AG09319 (cell line): ENCODE measurements at regions not wholly inside any gene's neighbourhood (a gene's known extent, or its start where the extent isn't known, plus 50 kb on each side); places are given as distances from the start of the nearest gene placed in this dataset.

Experiments used
- DNase-seq: peaks from one replicate; pipeline ENCODE4 v3.0.0-alpha.2; 2010; ENCODE audit warnings: low read depth; ENCODE audit errors: extremely low read depth
- CTCF ChIP-seq: IDR thresholded peaks from 2 replicates; pipeline ENCODE4 v1.5.1; 2011; ENCODE audit warnings: low read depth, mild to moderate bottlenecking, inconsistent platforms, low read length, moderate library complexity

- no peak for TF ChIP-seq CTCF
- DNase-seq, result no peak
Measured at GRCh38 chr18:42211201-42211600, 256.2 kb downstream of the PIK3C3 start.

- DNase-seq, result no peak
Measured at GRCh38 chr18:42222557-42222956, 267.5 kb downstream of the PIK3C3 start.

GRCh38 chr18:42228581-42228980 is 273.5 kb downstream of the PIK3C3 start:
- no peak for TF ChIP-seq CTCF
- DNase-seq, result no peak

More at GRCh38 chr18:42222557-42222956, 267.5 kb downstream of the PIK3C3 start:
- TF ChIP-seq CTCF, result no peak

- TF ChIP-seq CTCF, result no peak
Measured at GRCh38 chr18:42229211-42230210, 274.5 kb downstream of the PIK3C3 start.

GRCh38 chr18:42230636-42231035 is 275.6 kb downstream of the PIK3C3 start:
- no peak for TF ChIP-seq CTCF
- no peak for DNase-seq

More at GRCh38 chr18:42229211-42230210, 274.5 kb downstream of the PIK3C3 start:
- DNase-seq, result no peak

DNA sequence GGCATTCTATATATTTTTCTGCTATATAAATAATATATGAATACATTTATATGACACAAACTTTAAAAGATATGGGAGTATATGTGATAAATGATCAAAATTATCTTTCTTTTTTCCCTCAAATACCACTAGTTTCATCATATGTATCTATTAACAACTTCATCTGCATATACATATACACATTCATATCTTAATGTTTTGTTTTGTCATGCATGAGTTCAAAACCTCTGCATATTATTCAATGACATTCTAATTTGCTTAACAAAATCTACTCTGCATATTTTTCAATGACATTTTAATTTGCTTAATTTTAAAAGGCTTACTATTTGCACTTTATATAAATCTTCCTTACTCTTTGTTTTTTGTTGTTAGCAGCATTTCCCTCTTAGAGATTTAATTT is 276.2 kb downstream of the PIK3C3 start:
- no peak for DNase-seq
- no peak for TF ChIP-seq CTCF

DNA sequence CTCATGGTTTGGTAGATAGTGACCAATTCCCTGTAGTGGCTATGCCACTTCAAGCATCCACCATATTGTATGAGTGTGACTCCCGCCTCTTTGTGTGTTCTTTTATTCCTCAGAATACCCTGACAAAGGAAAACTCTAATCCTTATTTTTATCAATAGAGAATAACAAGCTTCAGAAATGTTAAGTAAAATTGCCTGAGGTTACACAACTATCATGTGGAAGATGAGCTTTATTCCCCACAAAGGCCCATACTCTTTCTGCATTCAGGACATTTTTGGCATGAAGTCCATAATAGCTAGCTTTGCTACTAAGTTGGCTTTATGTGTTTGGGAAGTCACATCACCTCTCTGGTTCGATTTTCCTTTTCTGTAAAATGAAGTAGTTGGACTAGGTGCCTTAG is 276.8 kb downstream of the PIK3C3 start:
- no peak for DNase-seq
- no peak for TF ChIP-seq CTCF
